NOMO-1 (cell line): ENCODE measurements at regions not wholly inside any gene's neighbourhood (a gene's known extent, or its start where the extent isn't known, plus 50 kb on each side); places are given as distances from the start of the nearest gene placed in this dataset.

Experiments
- DNase-seq, 2 experiments: peaks; one replicate each; lab custom pipeline; 2025; ENCODE audit not compliant: unreplicated experiment in 2 of 2; lab: John Stamatoyannopoulos, UW

GRCh38 chr16:51756447-51757123, 605.5 kb upstream of the SALL1 start:
- no peak for DNase-seq

- no peak for DNase-seq
These were observed 604.7 kb upstream of the SALL1 start for GRCh38 chr16:51755577-51756355.

GRCh38 chr16:51755039-51755501, 604.0 kb upstream of the SALL1 start:
- DNase-seq, result no peak

- DNase-seq, result no peak
These were observed 602.5 kb upstream of the SALL1 start for GRCh38 chr16:51753467-51754127.

- DNase-seq, result no peak
These were observed 601.4 kb upstream of the SALL1 start for GRCh38 chr16:51752438-51752995.

GRCh38 chr16:51747329-51747728, 596.3 kb upstream of the SALL1 start:
- no peak for DNase-seq

- no peak for DNase-seq
These were observed 583.1 kb upstream of the SALL1 start for GRCh38 chr16:51734220-51734619.

- DNase-seq, result no peak
These were observed 582.1 kb upstream of the SALL1 start for GRCh38 chr16:51733181-51733580.

GRCh38 chr16:51731160-51731559, 580.1 kb upstream of the SALL1 start:
- no peak for DNase-seq

- DNase-seq, result no peak
These were observed 572.1 kb upstream of the SALL1 start for GRCh38 chr16:51723036-51723724.

- DNase-seq, result no peak
These were observed 571.4 kb upstream of the SALL1 start for GRCh38 chr16:51722467-51722866.

- no peak for DNase-seq
These were observed 568.3 kb upstream of the SALL1 start for GRCh38 chr16:51719376-51719775.

- no peak for DNase-seq
These were observed 565.1 kb upstream of the SALL1 start for GRCh38 chr16:51716195-51716594.

GRCh38 chr16:51713502-51713901, 562.4 kb upstream of the SALL1 start:
- DNase-seq, result no peak

GRCh38 chr16:51710905-51711563, 560.0 kb upstream of the SALL1 start:
- no peak for DNase-seq

GRCh38 chr16:51710186-51710585, 559.1 kb upstream of the SALL1 start:
- no peak for DNase-seq

- DNase-seq, result no peak
These were observed 557.8 kb upstream of the SALL1 start for GRCh38 chr16:51708861-51709260.

- no peak for DNase-seq
These were observed 556.6 kb upstream of the SALL1 start for GRCh38 chr16:51707666-51708065.

GRCh38 chr16:51705142-51705541, 554.1 kb upstream of the SALL1 start:
- DNase-seq, result no peak

- no peak for DNase-seq
These were observed 550.0 kb upstream of the SALL1 start for GRCh38 chr16:51701025-51701424.
